Glomerular visceral epithelial cell (primary cell): ENCODE measurements at regions not wholly inside any gene's neighbourhood (a gene's known extent, or its start where the extent isn't known, plus 50 kb on each side); places are given as distances from the start of the nearest gene placed in this dataset.

Experiments used
- DNase-seq: peaks from one replicate; pipeline ENCODE4 v3.0.0-alpha.2; 2016; ENCODE audit errors: extremely low spot score

- DNase-seq: no peak
These were observed 289.2 kb downstream of the FGF9 start for GRCh38 chr13:21960108-21960507.

- no peak for DNase-seq
These were observed 293.8 kb downstream of the FGF9 start for GRCh38 chr13:21964686-21965085.

DNA sequence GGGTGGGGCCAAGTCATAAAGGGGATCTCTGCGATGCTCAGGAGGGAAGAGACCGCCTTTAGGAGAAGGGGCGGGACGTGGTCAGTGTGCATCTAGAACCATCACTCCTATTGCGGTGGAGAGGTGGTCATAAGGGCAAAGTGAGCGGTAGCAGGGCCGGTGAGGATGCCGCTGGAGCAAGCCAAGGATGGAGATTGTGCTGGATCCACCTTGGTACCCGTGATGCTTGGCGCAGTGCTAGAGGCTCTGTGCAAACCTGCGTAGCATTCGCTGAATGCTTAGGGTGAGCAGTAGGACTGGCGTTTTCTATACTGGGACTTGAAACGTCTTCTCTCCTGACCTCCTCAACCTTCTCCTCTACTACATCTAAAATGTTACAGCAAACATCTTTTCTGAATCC lies 294.2 kb downstream of the FGF9 start:
- no peak for DNase-seq

DNA sequence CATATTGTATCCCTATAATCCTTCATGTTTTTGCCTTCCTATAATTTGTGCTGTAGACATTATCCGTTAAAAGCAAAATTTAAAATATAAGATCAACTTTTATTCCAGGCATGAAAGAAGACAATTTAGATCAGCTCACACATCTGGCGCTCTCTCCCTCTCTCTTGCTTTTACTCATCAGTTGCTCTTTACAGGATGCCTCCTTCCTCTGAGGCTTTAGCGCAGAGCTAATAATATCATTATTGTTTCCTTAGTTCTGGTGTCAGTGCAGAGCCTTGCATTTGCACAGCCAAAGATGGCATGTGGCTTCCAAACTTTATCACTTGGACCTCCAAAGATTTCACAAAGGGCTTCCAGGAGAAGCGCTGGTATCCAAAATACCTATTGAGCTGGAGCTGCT lies 295.1 kb downstream of the FGF9 start:
- DNase-seq: no peak

DNA sequence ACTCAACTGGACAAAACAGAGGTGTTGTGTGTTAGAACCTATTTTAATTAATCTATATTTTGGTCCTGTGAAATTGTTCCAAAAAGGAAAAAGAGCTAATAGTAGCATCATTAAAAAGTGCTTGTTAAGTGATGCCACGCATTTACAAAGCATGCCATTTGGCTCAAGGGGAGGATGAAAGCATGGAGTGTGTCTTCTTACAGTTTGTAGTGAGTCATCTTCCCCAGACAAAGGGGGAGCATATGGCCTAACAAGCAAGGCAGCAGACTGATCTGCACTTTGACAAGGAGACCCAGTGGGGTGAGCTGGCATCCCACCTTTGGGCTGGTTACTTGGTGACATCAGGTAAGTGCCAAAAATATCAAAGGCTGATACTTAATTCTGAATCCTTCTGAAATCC lies 297.0 kb downstream of the FGF9 start:
- no peak for DNase-seq

- DNase-seq: no peak
These were observed 299.3 kb downstream of the FGF9 start for GRCh38 chr13:21970172-21970571.

GRCh38 chr13:21970918-21971317 lies 300.0 kb downstream of the FGF9 start:
- DNase-seq: no peak

DNA sequence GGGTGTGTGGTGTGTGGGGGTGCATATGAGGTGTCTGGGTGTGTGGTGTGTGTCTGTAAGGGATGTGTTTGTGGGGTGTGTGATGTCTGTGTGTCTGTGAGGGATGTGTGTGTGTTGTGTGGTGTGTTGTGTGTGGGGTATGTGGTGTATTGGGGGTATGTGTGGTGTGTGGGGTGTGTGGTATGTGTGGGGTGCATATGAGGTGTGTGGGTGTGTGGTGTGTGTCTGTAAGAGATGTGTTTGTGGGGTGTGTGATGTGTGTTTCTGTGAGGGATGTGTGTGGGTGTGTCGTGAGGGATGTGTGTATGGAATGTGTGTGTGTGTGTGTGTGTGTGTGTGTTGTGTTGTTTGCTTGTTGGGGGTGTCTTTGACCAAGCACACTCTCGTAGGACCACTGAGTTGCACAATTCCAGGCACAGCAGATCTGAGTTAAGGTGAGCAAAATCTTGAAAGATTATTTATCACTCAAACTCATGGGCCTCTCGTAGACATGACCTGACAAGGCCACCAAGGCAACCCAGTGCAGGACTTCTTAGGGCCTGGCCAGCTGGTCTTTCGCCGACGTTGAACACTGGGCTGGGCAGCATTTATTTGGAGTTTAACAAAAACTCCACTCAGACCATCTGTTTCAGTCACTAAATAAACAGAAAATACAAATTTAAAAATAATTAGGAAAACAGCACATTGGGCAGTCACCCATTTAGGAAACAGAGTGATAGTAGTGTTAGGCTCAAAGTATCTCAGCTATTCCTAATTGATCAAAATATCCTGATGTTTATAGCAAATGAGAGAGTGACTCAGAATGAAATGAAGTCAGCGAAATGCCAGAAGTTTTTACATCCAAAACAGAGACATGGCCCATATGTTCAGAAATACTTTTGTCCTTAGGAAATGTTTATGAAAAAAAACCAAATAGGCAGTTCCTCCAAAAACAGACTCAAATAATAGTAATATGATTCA lies 301.1 kb downstream of the FGF9 start:
- DNase-seq: no peak

DNA sequence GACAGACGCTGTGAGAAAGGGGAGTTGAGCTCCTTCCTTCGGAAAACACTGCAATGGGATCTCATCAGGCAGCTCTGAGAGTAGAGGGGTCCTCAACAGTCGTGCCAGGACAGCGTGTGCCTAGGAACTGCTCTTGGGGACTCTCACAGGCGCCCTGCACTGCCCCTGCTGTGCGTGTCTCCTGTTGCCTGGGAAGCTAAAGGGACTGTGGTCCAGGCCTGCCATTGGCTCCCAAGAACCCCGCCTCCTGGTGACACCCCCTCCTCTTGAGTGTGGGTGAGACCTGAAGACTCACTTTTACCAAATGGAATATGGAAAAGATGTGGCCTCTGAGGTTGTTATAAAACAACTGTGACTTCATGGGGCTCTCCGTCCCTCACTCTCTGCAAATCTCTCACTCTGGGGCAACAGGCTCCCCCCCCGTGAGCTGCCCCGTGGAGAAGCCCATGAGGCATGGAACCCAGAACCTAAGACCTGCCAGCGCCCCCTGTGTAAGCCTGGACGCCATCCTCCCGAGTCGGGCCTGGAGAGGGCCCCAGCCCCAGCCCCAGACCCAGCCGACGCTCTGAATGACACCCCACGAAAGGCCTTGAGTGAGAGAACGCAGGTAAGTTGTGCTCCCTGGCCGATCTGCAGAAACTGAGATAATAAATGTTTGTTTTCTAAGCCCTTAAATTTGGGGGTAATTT lies 302.7 kb downstream of the FGF9 start:
- no peak for DNase-seq

GRCh38 chr13:21974741-21975140 lies 303.9 kb downstream of the FGF9 start:
- no peak for DNase-seq

- DNase-seq: no peak
These were observed 305.3 kb downstream of the FGF9 start for GRCh38 chr13:21976159-21976558.

DNA sequence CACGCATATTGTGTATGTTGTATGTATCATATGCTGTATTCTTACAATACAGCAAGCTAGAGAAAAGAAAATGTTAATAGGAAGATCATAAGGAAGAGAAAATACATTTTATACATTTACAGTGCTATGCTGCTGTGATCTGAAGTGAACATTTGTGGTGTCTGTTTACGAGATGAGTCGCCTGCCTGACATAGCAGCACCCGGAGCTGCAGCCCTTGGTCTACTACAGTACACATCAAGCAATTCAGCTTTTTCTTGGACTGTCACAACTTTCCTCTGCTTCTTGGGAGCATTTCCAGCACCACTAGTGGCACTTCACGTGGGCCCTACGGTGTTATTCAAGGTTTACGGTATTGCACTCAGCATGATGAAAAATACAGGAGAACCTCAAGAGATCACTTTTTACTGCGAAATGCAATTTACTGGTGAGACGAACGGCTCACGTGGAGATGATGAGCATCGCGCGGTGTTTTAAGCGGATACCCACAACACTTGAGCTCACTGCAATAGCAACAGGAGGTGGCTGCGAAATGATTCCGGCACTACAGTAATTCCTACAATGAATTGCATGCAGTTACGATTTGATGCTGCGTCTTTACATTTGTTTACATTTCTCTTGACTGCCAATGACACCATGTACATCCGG lies 308.4 kb downstream of the FGF9 start:
- DNase-seq: no peak

- DNase-seq: no peak
These were observed 309.2 kb downstream of the FGF9 start for GRCh38 chr13:21980049-21980448.

GRCh38 chr13:21984156-21984555 lies 313.3 kb downstream of the FGF9 start:
- no peak for DNase-seq

- no peak for DNase-seq
These were observed 315.7 kb downstream of the FGF9 start for GRCh38 chr13:21986602-21987001.

- DNase-seq: no peak
These were observed 316.9 kb downstream of the FGF9 start for GRCh38 chr13:21987793-21988192.

- DNase-seq: no peak
These were observed 317.8 kb downstream of the FGF9 start for GRCh38 chr13:21988624-21989023.

- DNase-seq: no peak
These were observed 325.2 kb downstream of the FGF9 start for GRCh38 chr13:21996049-21996448.

- DNase-seq: no peak
These were observed 326.9 kb downstream of the FGF9 start for GRCh38 chr13:21997726-21998125.

GRCh38 chr13:21998279-21998990 lies 327.6 kb downstream of the FGF9 start:
- no peak for DNase-seq

GRCh38 chr13:21999666-22000065 lies 328.8 kb downstream of the FGF9 start:
- no peak for DNase-seq

DNA sequence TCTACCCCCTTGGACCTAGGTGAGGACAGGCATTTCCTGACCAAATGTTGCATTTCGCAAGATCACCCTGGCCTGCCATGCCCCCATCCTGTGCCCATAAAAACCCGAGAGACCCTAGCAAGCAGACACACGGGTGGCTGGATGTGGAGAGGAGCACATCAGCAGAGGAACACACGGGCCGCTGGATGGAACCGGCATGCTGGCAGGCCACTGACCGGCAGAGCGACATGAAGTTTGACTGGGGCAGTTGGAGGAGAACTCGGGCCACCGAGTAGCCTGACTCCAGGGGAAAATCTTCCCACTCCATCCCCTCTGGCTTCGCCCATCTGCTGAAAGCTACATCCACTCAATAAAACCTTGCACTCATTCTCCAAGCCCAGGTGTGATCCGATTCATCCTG lies 329.3 kb downstream of the FGF9 start:
- DNase-seq: no peak
